ENCODE measurements at regions not wholly inside any gene's neighbourhood (a gene's known extent, or its start where the extent isn't known, plus 50 kb on each side); places are given as distances from the start of the nearest gene placed in this dataset.
"Not testable (repeated sequence)": the region's sequence is repeated elsewhere in the genome, so short reads cannot be mapped to it uniquely, and the experiment has no call there.

DNA sequence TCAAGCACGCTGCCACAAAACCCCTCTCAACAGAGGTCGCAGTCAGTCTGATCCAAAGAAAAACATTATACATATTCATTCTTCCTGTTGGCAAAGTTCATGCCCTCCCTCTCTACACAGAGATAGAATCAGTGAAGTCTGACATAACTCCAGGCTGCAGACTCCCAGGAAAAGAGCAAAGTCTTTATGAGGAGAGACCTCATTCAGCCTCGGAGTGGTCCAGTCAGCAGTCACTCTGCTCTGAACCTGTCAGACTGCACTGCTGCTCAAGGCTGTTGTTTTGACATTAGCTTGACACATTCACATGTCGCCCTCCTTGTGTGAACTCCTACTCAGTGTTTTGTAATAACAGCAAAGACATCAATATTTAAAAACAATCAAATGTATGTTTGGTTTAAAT is 241.2 kb upstream of the G2E3 start:
- intact Hi-C loops (cut with DNase I), result no loop called here
- no peak for ATAC-seq (ENCODE audit: poor library complexity)
- DNase-seq, result no peak

DNA sequence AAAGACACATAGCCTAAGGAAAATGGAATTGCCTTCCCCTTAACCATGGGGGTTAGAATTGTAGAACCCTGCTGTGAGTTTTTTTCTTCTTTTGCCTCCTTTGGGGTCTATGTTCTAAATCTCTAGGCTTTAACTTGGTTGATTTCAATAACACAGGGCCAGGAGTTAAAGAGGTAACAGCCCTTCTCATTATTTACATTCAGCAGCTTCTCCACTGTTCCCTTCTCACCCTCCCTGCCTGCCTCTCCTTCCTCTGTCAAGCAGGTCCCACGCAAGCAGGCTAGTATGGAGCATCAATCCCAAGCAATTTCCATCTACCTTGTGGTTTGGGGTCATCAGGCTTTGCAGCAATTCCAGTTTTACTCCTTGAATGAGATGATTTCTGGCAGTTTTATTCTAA is 236.1 kb upstream of the G2E3 start:
- DNase-seq (no peak), ATAC-seq (ENCODE audit: poor library complexity) (no peak)
- intact Hi-C loops (cut with DNase I), result no loop called here

DNA sequence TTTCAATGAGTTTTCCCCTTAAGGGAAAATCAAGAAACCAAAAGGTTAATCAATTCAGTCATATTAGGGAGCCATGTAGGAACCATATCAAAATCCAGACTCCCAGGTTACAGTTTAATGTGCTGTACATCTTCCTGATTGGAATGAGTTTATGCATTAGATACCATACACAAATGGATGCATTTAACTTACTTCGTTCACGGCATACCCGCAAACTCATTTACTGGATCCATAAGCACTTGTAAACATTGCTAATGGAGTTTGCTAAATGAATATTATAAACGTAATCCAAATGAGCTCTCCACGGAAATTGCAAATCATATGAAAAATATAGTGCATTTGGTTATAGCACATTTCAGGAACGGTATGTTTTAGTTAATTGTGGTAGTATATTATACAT is 228.9 kb upstream of the G2E3 start:
- no peak for ATAC-seq (ENCODE audit: poor library complexity)
- no peak for DNase-seq
- intact Hi-C loops (cut with DNase I), result no loop called here

DNA sequence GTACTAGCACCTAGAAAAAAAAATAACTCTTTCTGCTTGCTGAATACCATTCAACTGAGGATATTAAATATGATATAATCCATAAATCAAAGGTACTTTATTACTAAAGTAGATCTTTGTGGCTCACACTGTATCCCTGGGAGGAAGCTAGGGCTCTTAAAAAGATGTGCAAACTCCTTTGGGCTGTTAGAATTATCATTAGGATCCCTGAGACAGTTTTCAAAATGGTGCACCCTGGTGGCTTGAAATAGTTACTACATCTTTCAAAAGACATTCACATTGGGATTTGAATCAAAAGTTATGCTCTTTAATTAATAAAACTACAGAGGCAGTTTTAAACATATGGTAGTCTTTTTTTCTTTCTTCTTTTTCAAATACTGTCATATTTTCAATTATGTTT is 228.5 kb upstream of the G2E3 start:
- DNase-seq, result no peak
- intact Hi-C loops (cut with DNase I), result no loop called here
- no peak for ATAC-seq (ENCODE audit: poor library complexity)

DNA sequence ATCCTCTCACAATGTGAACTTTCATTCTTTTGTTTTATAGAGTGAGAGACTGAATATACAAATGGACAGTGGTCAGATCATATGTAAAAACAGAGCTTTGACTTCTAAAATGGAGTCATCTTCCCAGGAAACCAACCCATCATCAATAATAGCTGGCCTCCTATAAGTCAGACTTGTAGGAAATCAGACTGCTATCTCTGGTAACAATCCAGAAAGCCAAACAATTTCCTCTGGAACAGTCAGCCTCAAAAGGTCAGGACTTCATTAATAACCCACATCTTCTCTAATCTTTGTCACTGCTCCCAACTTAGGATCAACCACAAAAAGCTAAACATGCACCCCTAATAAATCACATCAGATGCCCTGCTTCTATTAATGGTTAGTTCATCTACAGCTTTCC is 227.9 kb upstream of the G2E3 start:
- DNase-seq (no peak), ATAC-seq (ENCODE audit: poor library complexity) (no peak)
- intact Hi-C loops (cut with DNase I), result no loop called here

DNA sequence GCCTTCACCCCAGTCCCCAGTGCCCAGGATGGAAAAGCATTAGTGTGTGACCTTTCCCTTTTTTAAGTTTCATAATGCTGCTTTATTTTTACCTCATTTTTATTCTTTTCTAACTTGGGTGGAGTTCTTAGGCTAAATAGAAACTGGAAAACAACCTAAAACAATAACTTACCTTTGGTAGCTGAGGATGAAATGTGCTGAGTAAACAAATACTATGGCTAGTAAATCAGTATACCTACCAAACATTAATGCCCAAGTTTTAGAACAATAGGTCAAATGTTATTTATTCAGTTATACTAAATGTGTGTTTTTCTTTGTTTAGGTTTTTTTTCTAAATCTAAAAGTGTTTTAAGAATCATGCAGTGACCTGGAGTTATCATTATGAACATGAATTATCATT is 226.6 kb upstream of the G2E3 start:
- ATAC-seq (ENCODE audit: poor library complexity), result no peak
- intact Hi-C loops (cut with DNase I), result no loop called here
- no peak for DNase-seq

DNA sequence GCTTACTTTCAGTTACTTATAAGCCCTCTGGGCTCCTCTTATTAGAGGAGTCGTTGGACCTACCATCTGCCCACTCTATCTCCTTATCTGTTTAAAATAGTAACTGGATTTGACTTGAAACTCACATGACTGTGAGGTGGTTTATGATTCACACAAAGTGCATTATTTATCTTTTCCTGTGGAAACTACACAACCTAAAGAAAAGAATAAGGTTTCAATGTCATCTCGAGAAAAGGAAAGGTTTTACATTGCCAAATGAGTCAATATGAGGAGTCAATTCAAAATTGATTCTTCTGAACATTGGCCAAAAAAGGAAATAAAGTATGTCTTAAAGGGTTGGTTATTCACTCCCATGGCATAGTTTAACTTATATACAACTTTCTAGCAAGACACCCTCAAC is 225.0 kb upstream of the G2E3 start:
- DNase-seq (no peak), ATAC-seq (ENCODE audit: poor library complexity) (no peak)
- intact Hi-C loops (cut with DNase I), result no loop called here

DNA sequence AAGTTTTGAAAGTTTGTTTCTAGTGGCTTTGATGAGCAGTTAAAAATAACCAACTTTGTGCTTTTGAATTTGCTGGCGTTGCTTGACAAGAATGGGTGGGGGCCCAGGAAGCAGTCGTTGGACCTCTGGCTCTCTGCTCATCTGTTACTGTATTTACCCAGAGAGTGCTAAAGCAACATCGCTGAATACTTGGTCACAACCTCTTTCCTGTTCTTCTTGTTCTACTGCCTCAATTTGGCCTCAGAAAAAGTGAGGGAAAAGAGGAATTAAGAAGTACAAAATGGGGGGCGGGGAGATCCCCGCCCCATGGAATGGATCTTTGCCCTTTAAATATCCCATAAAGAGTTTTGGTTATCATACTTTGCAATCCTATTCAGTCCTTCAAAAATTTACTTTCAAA is 221.5 kb upstream of the G2E3 start:
- DNase-seq (no peak), ATAC-seq (ENCODE audit: poor library complexity) (no peak)
- intact Hi-C loops (cut with DNase I), result no loop called here

DNA sequence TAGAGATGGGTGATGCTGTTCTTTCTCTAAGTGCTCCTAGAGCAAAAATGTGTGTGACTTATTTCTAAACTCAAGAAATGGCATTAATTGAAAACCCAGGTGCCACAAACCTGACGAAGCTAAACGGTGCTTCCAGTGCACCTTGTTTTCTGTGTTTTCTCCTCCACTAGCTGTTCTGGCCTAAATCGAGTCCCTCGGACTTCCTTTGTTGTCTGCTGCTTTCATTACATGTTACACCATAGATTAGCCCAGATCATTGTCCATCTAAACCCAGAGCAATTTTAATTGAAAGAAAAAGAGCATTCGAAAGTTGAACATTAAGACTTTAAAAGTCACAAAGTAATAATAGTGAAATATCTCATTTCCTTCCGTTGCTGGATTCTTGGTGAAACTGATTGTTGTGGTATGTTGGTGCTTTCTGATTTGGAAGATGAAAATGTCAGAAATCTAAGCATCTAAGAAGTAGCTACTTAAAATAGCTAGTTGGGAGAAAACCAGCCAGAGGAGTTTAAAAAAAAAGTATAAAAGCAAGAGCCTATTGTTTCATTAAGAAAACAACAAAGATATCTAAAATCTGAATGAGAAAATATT is 219.6 kb upstream of the G2E3 start:
- intact Hi-C loops (cut with DNase I), result no loop called here
- ATAC-seq (ENCODE audit: poor library complexity), result no peak
- DNase-seq, result no peak

DNA sequence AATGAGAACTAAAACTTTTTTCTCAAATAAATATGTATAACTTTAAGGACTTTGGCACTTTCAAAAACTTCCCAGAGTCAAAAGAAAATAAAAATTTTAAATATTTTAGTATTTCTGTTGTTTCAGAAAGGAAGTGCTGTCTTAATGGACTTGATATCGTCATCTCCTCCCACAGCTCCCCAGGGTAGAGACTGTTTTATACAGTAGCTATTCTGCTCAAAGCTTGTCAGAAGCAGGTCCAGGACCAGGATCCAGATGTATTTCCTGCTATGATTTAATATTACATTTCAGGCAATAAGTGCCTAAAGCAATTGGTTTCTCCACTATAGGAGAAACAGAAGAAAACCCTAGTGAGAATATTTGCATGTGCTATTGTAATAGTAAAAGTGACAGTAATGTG is 218.5 kb upstream of the G2E3 start:
- intact Hi-C loops (cut with DNase I), result no loop called here
- ATAC-seq (ENCODE audit: poor library complexity) (no peak), DNase-seq (no peak)

DNA sequence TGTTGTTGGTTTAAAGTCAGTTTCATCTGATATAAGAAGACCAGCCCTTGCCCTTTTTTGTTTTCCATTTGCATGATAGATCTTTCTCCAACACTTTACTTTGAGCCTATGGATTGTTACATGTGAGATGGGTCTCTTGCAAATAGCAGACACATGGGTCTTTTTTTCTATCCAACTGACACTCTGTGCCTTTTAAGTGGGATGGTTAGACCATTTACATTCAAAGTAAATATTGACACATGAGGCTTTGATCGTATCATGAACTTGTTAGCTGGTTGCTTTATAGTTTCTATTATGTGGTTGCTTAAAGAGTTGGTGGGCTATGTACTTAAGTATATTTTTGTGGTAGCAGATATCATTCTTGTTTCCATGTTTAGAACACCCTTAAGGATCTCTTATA is 213.4 kb upstream of the G2E3 start:
- ATAC-seq (ENCODE audit: poor library complexity) (no peak), DNase-seq (no peak)
- intact Hi-C loops (cut with DNase I), result no loop called here

DNA sequence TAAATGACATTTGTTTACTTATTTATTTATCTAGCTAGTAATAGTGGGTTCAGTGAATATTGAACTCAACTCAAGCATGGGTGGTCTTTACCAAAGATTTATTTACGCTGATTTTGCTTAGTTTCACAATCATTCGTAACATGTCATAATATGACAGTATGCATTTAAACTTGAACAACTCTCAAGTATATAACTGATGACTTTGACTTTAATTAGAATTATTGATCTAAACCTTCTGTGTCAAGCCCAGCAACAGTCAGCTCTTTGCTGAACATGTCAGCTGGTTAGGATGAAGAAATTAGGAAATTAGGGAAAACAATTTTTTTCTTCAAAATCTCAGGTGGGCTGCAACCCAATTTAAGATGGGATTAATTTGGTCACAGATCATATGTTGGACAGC is 210.5 kb upstream of the G2E3 start:
- DNase-seq (no peak), ATAC-seq (ENCODE audit: poor library complexity) (no peak)
- intact Hi-C loops (cut with DNase I), result no loop called here

DNA sequence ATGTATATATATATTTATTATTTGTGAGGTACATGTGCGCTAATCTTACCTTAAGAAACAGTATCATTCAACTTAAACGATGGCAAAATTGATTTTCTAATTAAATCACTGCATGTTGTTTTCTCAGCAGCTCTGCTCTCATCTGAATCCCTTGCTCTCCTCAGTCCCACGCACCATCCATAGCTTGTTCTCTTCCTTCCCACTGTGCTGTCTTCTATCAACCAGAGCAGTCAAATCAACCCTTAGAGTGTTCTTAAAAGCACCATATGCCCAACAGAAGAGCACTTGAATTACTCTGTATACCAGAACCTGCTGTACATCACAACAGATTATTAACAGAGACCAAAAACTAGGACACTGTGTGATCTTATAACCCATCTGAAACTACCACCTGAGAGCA is 209.4 kb upstream of the G2E3 start:
- intact Hi-C loops (cut with DNase I), result no loop called here
- no peak for ATAC-seq (ENCODE audit: poor library complexity)
- DNase-seq, result no peak

DNA sequence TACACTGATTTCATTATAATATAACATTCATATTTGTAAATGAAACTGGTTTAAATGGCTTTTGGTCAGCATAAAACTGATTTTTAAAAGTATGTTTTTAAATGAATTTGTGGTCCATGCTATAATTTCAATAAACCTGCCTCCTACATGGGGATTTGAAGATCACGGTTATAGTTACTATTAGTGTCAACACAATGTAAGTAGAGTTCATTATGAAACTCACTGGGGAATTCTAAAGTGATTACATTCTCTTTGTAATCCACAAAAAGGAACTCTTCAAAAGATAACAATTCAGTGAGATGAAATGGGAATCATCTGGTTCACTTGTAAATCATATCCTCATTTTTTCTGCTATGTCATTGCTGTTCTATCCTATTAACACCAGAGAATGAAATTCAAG is 204.5 kb upstream of the G2E3 start:
- intact Hi-C loops (cut with DNase I), result no loop called here
- DNase-seq (no peak), ATAC-seq (ENCODE audit: poor library complexity) (no peak)

DNA sequence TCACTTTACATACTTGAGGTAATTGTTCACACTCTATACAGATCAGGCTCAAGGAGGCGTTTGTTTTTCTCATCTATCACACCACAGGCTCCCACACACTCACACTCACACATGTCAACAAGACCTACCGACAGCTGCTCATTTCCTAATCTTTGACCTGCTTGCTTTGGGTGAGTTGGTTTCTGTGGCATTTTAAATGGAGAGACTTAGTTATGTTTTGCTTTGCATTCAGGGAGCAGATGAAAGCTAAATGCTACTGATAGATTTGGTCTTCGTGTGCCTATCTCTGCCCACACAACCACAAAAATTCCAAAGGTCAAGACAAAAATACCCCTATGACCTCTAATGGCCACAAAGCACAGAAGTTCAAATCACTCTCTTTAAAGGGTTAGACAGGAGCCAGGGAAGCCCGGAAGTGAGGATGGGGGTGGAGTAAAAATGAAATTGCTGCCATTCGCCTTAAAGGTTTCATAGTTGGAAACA is 203.5 kb upstream of the G2E3 start:
- DNase-seq (no peak), ATAC-seq (ENCODE audit: poor library complexity) (no peak)
- intact Hi-C loops (cut with DNase I), result no loop called here

DNA sequence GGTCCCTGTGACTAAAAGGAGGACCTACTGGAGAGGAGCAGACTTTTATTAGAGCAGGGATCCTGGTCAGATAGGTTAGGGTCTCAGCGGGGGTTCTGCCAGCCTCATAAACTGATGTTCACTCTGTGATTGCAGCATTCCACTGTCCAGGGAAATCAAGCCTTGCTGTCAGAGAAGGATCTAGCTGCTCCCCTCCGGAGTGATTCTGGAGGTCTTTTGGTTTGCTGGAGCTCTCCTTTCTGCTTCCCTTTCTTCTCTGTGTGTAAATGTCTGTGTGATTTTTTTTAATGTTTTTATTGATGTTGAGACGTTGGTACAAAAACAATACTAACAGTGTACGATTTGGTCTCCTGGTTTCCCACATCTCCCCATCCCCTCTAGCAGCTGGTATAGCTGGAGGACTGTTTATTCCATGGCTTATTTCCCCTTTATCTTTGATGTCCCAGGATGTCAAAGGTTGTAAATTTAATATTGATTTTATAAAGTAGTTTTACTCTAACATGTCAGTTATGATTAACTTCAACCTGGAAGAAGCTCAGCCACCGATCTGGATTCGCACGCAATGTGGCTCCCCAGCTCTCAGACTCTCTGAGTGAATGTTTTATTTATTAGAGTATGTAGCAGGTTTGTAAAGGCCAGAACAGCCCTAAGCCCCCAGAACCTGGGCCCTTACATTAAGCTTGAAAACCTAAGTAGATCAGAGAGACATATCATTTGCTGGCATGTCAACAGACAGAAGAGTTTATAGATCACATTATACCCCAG is 202.3 kb upstream of the G2E3 start:
- DNase-seq, result no peak
- no peak for ATAC-seq (ENCODE audit: poor library complexity)
- intact Hi-C loops (cut with DNase I), result no loop called here

DNA sequence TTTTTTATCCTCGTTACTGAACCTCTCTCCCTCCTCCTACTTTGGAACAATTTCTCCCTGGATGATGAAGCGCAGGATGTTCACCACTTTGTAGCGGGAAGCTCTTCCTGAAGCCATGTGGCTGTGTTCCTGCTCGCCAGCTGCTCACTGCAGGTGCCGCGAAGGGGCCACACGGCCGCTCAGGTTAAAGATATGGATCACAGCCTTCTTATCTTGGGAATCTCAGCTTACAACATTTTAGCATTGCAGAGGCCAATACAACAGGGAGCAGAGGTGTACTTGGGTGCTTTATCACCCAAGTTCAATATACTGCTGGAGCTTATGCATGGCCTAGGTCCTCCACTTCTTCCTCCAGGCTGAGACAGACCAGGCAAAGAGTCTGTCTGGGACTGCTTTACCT is 201.2 kb upstream of the G2E3 start:
- no peak for ATAC-seq (ENCODE audit: poor library complexity)
- DNase-seq, result no peak
- intact Hi-C loops (cut with DNase I), result no loop called here

DNA sequence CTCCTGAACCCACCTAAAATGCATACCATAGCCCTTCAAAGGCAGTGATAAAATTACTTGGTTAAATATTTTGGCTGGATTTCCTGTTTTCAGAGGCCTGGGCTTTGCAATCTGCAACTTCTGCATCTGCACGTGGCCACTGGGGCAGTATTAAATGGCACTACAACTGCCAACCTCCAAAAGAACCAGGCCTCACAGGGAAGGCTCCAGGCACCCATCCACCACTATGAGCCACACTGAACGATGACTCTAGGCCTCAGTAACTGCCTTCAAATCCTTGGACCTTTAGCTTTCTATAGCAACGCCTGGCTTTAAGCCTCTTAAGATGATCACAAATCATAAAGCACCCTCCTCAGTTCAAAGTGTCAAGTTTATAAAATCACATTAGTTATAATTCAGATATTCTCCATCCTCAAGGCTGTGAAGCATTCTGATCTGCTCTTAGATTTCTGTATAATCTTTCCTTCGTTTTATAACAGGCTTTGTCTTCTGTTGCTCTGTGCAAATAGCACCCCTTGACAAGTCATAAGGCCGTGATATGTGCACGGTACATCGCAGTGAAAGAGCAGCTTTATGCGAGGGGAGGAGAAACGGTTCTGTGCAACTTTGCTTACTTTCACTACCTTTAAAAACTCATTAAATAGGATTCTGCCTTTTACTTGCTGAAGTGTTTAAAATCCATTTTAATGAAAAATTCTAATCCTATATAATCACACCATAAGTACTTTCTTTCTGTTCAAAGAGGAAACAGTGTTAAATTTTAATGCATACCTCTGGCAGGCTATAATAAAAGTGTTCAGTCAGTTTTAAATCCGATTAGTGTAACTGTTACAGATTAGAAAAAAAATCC is 196.4 kb upstream of the G2E3 start:
- ATAC-seq (ENCODE audit: poor library complexity), result no peak
- intact Hi-C loops (cut with DNase I), result no loop called here

DNA sequence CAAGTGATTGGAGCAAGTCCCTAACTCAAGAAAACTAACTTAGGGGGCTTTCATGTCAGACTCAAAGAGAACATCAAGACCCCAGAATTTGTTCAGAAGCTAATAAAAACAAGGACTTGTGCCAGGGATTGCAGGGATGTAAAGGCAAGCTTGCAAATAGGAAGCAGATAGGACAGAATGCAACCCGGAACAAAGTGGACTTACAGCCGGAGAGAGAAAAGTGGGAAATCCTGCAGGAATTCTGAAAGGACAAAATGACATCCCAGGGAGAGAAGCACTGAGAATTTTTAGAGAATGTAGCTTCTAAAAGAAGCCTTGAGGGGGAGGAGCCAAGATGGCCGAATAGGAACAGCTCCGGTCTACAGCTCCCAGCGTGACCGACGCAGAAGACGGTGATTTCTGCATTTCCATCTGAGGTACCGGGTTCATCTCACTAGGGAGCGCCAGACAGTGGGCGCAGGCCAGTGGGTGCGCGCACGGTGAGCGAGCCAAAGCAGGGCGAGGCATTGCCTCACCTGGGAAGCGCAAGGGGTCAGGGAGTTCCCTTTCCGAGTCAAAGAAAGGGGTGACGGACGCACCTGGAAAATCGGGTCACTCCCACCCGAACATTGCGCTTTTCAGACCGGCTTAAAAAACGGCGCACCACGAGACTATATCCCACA is 195.6 kb upstream of the G2E3 start:
- ATAC-seq (ENCODE audit: poor library complexity); DNase-seq; intact Hi-C loops (cut with DNase I): not testable (repeated sequence)

More for the DNA sequence above, 196.4 kb upstream of the G2E3 start:
- no peak for DNase-seq

Data from Right ventricle myocardium superior (tissue), 1 donor.